Prostate gland (tissue), 2 donors: ENCODE measurements at regions not wholly inside any gene's neighbourhood (a gene's known extent, or its start where the extent isn't known, plus 50 kb on each side); places are given as distances from the start of the nearest gene placed in this dataset.

ENCODE experiments used
- DNase-seq: peaks from one replicate; pipeline ENCODE4 v3.0.0-alpha.2; 2019; ENCODE audit warnings: low spot score
- H3K27ac ChIP-seq, 2 donors: fragments of 200-600 bp; sonication (generic); 2 replicates each; pipeline ENCODE4 v1.5.1; 2017 to 2019
- H3K27me3 ChIP-seq: fragments of 200-600 bp; sonication (generic); replicated peaks from 2 replicates; pipeline ENCODE4 v1.5.1; 2019; ENCODE audit not compliant: insufficient read depth
- H3K36me3 ChIP-seq, 2 donors: fragments of 200-600 bp; sonication (generic); 1 replicate in 1 of 2; 2 replicates in 1 of 2; pipeline versions ENCODE4 v1.5.1 to v1.8.1; 2017 to 2019
- H3K4me1 ChIP-seq: fragments of 200-600 bp; sonication (generic); replicated peaks from 2 replicates; pipeline ENCODE4 v1.5.1; 2019
- H3K4me3 ChIP-seq, 2 donors: fragments of 200-600 bp; sonication (generic); 2 replicates each; pipeline ENCODE4 v1.5.1; 2017 to 2019
- H3K9me3 ChIP-seq: fragments of 200-600 bp; sonication (generic); 2 replicates; pipeline ENCODE4 v1.5.1; 2017
- CTCF ChIP-seq, 4 experiments: fragments of 200-600 bp in 2 of 4; fragments of 450-650 bp in 2 of 4; sonication (generic) in 2 of 4; IDR thresholded peaks; 1 replicate in 3 of 4; 2 replicates in 1 of 4; pipeline ENCODE4 v1.5.1; 2016 to 2019; ENCODE audit warnings: antibody characterized with exemption in 4 of 4, mild to moderate bottlenecking in 2 of 4, moderate library complexity in 2 of 4
- POLR2A ChIP-seq: fragments of 450-650 bp; IDR thresholded peaks from one replicate; pipeline ENCODE4 v1.6.1; 2016; ENCODE audit warnings: antibody characterized with exemption, mild to moderate bottlenecking
- POLR2AphosphoS5 ChIP-seq: sonication (generic); formaldehyde crosslinking; IDR thresholded peaks from one replicate; pipeline ENCODE4 v1.6.1; 2017; ENCODE audit warnings: antibody characterized with exemption
- WGBS: methylation state at CpG from one replicate; pipeline ENCODE4 v1.1.5; 2018; 5-methylcytosine and 5-hydroxymethylcytosine counted together
- intact Hi-C: fragments of 100-400 bp; cut with DNase I; formaldehyde crosslinking; loops from one replicate; pipeline ENCODE4 v1.14.2; 2022

- TF ChIP-seq CTCF (IDR thresholded peaks at IDR 0.05) (no peak), POLR2AphosphoS5 (no peak), POLR2A (no peak)
- intact Hi-C loops, result loop anchor here (10.0 kb wide), 1 partner anchor 152 kb away; no protein-coding TSS in a partner anchor
- Histone ChIP-seq H3K27ac (no peak overlapping the region), H3K9me3 (no peaks in the 10 kb centered on the region), H3K36me3 (no peaks in the 10 kb centered on the region), H3K4me3 (no peak overlapping the region), H3K4me1 (no peaks in the 10 kb centered on the region), H3K27me3 (no peaks in the 10 kb centered on the region)
- WGBS, result 93% methylated on average over 2 of the region's 2 CpGs
- DNase-seq, result no peak
Measured at GRCh38 chr7:116432527-116432916, 67.0 kb upstream of the CAV2 start.

DNA sequence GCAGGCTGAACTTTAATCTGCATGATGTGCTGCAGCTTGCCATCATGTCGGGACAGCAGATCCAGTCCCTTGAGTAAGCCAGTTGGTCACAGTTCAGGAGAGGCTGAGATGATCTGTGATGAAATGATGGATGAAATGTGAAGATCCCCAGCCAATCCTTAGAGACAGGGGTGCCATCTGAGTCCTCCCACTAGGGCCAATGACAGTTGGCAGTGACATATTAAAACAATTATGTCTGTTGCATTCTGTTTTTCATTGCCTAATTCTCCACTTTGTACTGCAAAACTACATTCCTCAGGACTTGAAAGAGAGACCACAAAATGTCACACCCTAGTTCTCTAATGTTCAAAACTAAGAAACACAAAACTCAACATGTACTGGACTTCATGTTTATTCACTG is 66.3 kb upstream of the CAV2 start:
- no peak for DNase-seq
- no peak overlapping the region for H3K27ac ChIP-seq
- TF ChIP-seq POLR2AphosphoS5 (no peak), POLR2A (no peak), CTCF (IDR thresholded peaks at IDR 0.05) (no peak)
- 73% methylated on average over 1 of the region's 1 CpG for WGBS
- H3K4me3 ChIP-seq, result no peak overlapping the region
- H3K4me1 ChIP-seq, result no peaks in the 10 kb centered on the region
- no peaks in the 10 kb centered on the region for H3K9me3 ChIP-seq
- no peaks in the 10 kb centered on the region for H3K36me3 ChIP-seq
- H3K27me3 ChIP-seq, result no peaks in the 10 kb centered on the region
- intact Hi-C loops, result loop anchor here (10.0 kb wide), 1 partner anchor 152 kb away; no protein-coding TSS in a partner anchor

- Histone ChIP-seq H3K9me3 (no peaks in the 10 kb centered on the region), H3K27me3 (no peaks in the 10 kb centered on the region), H3K27ac (no peak overlapping the region), H3K36me3 (no peaks in the 10 kb centered on the region), H3K4me3 (no peak overlapping the region), H3K4me1 (no peaks in the 10 kb centered on the region)
- no peak for TF ChIP-seq CTCF (IDR thresholded peaks at IDR 0.05)
- no peak for TF ChIP-seq POLR2AphosphoS5
- no peak for TF ChIP-seq POLR2A
- DNase-seq, result no peak
- intact Hi-C loops, result loop anchor here (10.0 kb wide), 1 partner anchor 150 kb away; no protein-coding TSS in a partner anchor
- WGBS, result 82% methylated on average over 1 of the region's 1 CpG
Measured at GRCh38 chr7:116434820-116435341, 64.7 kb upstream of the CAV2 start.

DNA sequence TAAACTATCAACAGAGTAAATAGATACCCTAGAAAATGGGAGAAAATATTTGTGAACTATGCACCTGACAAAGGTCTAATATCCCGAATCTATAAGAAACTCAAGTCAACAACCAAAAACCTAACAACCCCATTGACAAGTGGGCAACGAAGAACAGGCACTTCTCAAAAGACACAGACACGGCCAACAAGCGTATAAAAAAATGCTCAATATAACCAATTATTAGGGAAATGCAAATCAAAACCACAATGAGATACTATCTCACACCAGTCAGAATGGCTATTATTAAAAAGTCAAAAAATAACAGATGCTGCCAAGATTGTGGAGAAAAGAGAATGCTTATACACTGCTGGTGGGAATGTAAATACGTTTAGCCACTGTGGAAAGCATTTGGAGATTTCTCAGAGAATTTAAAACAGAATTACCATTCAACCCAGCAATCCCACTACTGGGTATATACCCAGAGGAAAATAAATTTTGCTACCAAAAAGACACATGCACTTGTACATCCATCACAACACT is 63.2 kb upstream of the CAV2 start:
- no peak for TF ChIP-seq POLR2A
- Histone ChIP-seq H3K9me3 (no peaks in the 10 kb centered on the region), H3K27ac (no peak overlapping the region), H3K4me3 (no peak overlapping the region), H3K27me3 (no peaks in the 10 kb centered on the region), H3K4me1 (no peaks in the 10 kb centered on the region), H3K36me3 (no peaks in the 10 kb centered on the region)
- intact Hi-C loops, result loop anchor here (10.0 kb wide), 1 partner anchor 148 kb away; no protein-coding TSS in a partner anchor
- DNase-seq, result no peak
- 54% methylated on average over 5 of the region's 5 CpGs for WGBS

DNA sequence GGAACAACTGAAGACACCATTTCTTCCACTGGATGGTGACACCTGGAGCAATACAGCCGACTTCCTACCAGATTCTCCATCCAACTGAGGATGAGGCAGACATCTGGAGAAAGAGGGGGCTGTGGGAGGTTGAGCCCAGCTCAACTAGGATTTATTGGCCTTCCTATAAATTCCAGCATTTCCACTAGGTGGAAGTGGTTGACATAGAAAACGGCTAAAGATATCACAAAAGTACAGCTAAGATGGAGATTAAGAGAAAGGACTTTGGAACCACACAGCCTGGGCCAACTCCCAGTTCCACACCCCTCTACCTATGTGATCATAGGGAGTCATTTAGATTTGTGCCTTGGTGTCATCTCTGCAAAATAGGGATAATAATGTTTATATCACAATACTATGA is 61.3 kb upstream of the CAV2 start:
- 60% methylated on average over 2 of the region's 2 CpGs for WGBS

More for the DNA sequence above, 61.3 kb upstream of the CAV2 start:
- TF ChIP-seq POLR2AphosphoS5, result no peak
- no peak for TF ChIP-seq POLR2A
- TF ChIP-seq CTCF (IDR thresholded peaks at IDR 0.05), result no peak
- no peak overlapping the region for H3K4me3 ChIP-seq
- no peaks in the 10 kb centered on the region for H3K4me1 ChIP-seq
- no peaks in the 10 kb centered on the region for H3K36me3 ChIP-seq
- H3K27ac ChIP-seq, result no peak overlapping the region
- DNase-seq, result no peak
- H3K27me3 ChIP-seq, result no peaks in the 10 kb centered on the region
- no peaks in the 10 kb centered on the region for H3K9me3 ChIP-seq
- intact Hi-C loops, result loop anchor here (10.0 kb wide), 1 partner anchor 147 kb away; no protein-coding TSS in a partner anchor
